ENCODE measurements at regions not wholly inside any gene's neighbourhood (a gene's known extent, or its start where the extent isn't known, plus 50 kb on each side); places are given as distances from the start of the nearest gene placed in this dataset.

DNA sequence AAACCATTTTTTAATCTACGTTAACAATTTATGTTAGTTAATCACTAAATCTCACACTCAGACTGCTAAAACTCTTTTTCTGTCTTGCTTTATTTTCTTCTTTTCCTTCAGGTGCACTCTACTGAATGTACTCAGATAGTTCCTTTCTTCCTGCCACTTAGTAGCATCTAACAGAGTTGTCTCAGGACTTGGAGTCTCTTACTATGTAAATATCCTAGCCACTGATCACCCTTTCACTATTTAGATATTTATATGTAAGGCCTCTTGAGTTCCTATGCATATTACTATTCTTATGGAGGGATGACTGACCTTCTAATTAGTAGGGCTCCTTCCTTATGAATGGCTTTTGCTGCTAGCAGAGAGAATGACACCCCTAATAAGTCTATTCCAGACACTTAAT lies 586.3 kb downstream of the RERGL start:
- no peak for TF ChIP-seq CTCF (IDR thresholded peaks at IDR 0.05)
- TF ChIP-seq POLR2A (IDR thresholded peaks at IDR 0.05) = no peak

Measured in Peyer's patch (tissue), 4 donors.